HL-60 (cell line): ENCODE measurements at regions not wholly inside any gene's neighbourhood (a gene's known extent, or its start where the extent isn't known, plus 50 kb on each side); places are given as distances from the start of the nearest gene placed in this dataset.

Experiments
- DNase-seq, 2 experiments: peaks; one replicate each; pipeline ENCODE4 v3.0.0-alpha.2; 2010 to 2020; ENCODE audit warnings: low read depth in 1 of 2, low spot score in 1 of 2
- H3K27ac ChIP-seq: fragments of 250-450 bp; sonication (Bioruptor Pico); replicated peaks from 2 replicates; pipeline ENCODE4 v1.5.1; 2020; ENCODE audit warnings: mild to moderate bottlenecking, moderate library complexity
- H3K27me3 ChIP-seq: fragments of 250-450 bp; sonication (Bioruptor Pico); 2 replicates; pipeline ENCODE4 v1.5.1; 2021; ENCODE audit warnings: mild to moderate bottlenecking, moderate library complexity; ENCODE audit not compliant: insufficient read depth, poor library complexity, severe bottlenecking
- H3K4me3 ChIP-seq: replicated peaks from 2 replicates; pipeline ENCODE4 v1.5.1; 2011; ENCODE audit warnings: mild to moderate bottlenecking, control low read depth, low read length; ENCODE audit not compliant: insufficient read depth
- GABPA ChIP-seq: IDR thresholded peaks from 2 replicates; pipeline ENCODE4 v1.6.1; 2012; ENCODE audit warnings: low read depth
- POLR2AphosphoS5 ChIP-seq: IDR thresholded peaks from 2 replicates; pipeline ENCODE4 v1.6.1; 2012; ENCODE audit warnings: low read depth
- SPI1 ChIP-seq: IDR thresholded peaks from 2 replicates; pipeline ENCODE4 v1.6.1; 2012; ENCODE audit warnings: low read depth, mild to moderate bottlenecking, borderline replicate concordance
- TF ChIP-seq, protein P1 (sequence below): IDR thresholded peaks from one replicate; pipeline ENCODE4 v1.5.1; 2011; ENCODE audit warnings: low read length, control low read depth, inconsistent platforms; ENCODE audit not compliant: insufficient read depth
- TF ChIP-seq, protein P2 (sequence below): IDR thresholded peaks from 2 replicates; pipeline ENCODE4 v1.6.1; 2012; ENCODE audit warnings: low read depth; ENCODE audit not compliant: insufficient replicate concordance

DNA sequence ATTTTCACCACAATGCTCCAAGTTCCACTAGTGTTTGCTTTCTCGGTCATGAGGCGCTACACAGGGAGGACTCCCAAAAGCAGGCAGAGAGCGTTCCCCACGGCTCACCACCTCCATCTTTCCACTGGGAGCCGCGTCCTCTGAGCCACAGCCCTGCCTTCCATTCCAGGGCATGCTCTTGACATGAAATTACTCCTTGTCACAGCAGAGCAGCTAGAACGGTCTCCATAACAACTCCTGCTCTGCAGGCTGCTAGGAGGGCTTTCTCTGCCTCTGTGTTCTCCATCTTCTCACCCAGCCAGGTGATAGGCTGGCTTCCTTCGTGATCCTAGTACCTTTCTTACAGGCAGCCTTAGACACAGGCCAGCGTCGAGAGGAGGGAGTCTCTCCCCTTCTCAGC is 171.8 kb upstream of the UBL3 start:
- TF ChIP-seq, protein P1, sequence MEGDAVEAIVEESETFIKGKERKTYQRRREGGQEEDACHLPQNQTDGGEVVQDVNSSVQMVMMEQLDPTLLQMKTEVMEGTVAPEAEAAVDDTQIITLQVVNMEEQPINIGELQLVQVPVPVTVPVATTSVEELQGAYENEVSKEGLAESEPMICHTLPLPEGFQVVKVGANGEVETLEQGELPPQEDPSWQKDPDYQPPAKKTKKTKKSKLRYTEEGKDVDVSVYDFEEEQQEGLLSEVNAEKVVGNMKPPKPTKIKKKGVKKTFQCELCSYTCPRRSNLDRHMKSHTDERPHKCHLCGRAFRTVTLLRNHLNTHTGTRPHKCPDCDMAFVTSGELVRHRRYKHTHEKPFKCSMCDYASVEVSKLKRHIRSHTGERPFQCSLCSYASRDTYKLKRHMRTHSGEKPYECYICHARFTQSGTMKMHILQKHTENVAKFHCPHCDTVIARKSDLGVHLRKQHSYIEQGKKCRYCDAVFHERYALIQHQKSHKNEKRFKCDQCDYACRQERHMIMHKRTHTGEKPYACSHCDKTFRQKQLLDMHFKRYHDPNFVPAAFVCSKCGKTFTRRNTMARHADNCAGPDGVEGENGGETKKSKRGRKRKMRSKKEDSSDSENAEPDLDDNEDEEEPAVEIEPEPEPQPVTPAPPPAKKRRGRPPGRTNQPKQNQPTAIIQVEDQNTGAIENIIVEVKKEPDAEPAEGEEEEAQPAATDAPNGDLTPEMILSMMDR: no peak
- TF ChIP-seq, protein P2, sequence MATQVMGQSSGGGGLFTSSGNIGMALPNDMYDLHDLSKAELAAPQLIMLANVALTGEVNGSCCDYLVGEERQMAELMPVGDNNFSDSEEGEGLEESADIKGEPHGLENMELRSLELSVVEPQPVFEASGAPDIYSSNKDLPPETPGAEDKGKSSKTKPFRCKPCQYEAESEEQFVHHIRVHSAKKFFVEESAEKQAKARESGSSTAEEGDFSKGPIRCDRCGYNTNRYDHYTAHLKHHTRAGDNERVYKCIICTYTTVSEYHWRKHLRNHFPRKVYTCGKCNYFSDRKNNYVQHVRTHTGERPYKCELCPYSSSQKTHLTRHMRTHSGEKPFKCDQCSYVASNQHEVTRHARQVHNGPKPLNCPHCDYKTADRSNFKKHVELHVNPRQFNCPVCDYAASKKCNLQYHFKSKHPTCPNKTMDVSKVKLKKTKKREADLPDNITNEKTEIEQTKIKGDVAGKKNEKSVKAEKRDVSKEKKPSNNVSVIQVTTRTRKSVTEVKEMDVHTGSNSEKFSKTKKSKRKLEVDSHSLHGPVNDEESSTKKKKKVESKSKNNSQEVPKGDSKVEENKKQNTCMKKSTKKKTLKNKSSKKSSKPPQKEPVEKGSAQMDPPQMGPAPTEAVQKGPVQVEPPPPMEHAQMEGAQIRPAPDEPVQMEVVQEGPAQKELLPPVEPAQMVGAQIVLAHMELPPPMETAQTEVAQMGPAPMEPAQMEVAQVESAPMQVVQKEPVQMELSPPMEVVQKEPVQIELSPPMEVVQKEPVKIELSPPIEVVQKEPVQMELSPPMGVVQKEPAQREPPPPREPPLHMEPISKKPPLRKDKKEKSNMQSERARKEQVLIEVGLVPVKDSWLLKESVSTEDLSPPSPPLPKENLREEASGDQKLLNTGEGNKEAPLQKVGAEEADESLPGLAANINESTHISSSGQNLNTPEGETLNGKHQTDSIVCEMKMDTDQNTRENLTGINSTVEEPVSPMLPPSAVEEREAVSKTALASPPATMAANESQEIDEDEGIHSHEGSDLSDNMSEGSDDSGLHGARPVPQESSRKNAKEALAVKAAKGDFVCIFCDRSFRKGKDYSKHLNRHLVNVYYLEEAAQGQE: no peak
- TF ChIP-seq POLR2AphosphoS5: no peak
- TF ChIP-seq SPI1: no peak
- TF ChIP-seq GABPA: no peak

DNA sequence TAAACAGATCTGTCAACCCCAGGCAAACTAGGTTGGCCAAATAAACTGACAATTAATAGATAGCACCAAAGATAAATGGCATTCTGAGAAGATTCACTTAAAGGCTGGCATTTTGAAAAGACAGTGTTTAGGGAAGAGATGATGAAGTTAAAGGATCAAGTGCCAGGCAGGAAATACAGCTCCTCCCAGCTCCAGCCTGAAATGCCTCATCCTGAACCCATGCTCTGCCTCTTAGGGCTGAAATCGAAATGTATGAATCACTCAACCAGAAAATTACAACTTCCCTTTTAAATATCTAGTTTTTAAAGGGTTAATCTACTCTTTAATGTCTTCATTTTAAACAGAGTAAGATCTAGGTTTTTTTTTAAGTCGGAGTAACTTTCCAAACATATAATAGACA is 171.2 kb upstream of the UBL3 start:
- DNase-seq: no peak
- TF ChIP-seq, protein P1: no peak
- TF ChIP-seq, protein P2: no peak
- TF ChIP-seq SPI1 (no peak), GABPA (no peak), POLR2AphosphoS5 (no peak)

More for the DNA sequence above, 171.8 kb upstream of the UBL3 start:
- no peak for DNase-seq
- H3K4me3 ChIP-seq: no peak overlapping the region
- no peaks in the 10 kb centered on the region for H3K27me3 ChIP-seq
- H3K27ac ChIP-seq: no peak overlapping the region

DNA sequence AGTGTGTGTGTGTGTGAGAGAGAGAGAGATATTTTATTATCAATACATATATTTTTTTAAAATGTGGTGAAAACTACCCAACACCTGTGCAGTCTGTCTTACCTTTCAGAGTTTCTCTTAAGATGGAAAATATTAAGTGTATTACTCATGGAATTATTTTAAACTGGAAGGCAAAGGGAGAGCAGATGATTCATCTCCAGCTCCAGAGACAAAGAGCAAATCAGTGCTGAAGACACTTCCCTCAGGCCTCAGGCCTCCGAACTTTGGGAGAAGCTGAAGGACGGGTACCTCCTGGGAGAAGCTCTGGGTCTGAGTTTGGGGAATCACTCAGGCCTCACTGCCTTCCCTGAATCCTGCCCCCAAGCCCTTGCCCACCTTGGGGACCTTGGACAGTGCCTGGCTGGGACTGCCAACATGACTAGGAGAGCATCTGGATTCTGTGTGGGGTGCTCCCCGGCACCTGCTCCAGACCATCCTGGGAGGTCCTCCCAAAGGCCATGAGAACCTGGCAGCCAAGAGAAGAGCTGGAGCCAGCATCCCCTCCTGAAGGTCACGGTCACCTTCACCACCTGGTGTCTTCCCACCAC is 170.4 kb upstream of the UBL3 start:
- Histone ChIP-seq H3K27ac (no peak overlapping the region), H3K4me3 (no peak overlapping the region), H3K27me3 (no peaks in the 10 kb centered on the region)
- DNase-seq: no peak
- TF ChIP-seq, protein P1: no peak
- TF ChIP-seq GABPA (no peak), POLR2AphosphoS5 (no peak), SPI1 (no peak)
- TF ChIP-seq, protein P2: peak; percentile 84

More for the DNA sequence above, 171.2 kb upstream of the UBL3 start:
- no peaks in the 10 kb centered on the region for H3K27me3 ChIP-seq
- H3K27ac ChIP-seq: no peak overlapping the region
- no peak overlapping the region for H3K4me3 ChIP-seq
